OCI-LY7 (cell line): ENCODE measurements at regions not wholly inside any gene's neighbourhood (a gene's known extent, or its start where the extent isn't known, plus 50 kb on each side); places are given as distances from the start of the nearest gene placed in this dataset.

Experiments used
- BruUV-seq: library from RNA; stranded (reverse); fragments of 400-500 nt; replicated peaks from 2 replicates; lab custom pipeline; 2021; lab: Mats Ljungman, UMichigan
- CTCF ChIA-PET: fragments of 300-600 bp; sonication (Branson Sonifier 250); formaldehyde crosslinking; loops from one replicate; lab custom pipeline; 2022; ENCODE audit warnings: antibody characterized with exemption; ENCODE audit not compliant: unreplicated experiment; lab: Charles Lee
- POLR2A ChIA-PET: fragments of 300-600 bp; sonication (Branson Sonifier 250); formaldehyde crosslinking; loops from one replicate; lab custom pipeline; 2022; ENCODE audit warnings: antibody characterized with exemption; lab: Charles Lee
- DNase-seq: peaks from one replicate; pipeline ENCODE4 v3.0.0-alpha.2; 2015; ENCODE audit warnings: low spot score
- H2AFZ ChIP-seq: fragments of 200-600 bp; sonication (generic), shearing (Covaris generic); 2 replicates; pipeline ENCODE4 v1.6.1; 2014; ENCODE audit warnings: mild to moderate bottlenecking, antibody characterized with exemption, low read length, moderate library complexity
- H3K27ac ChIP-seq: fragments of 200-600 bp; sonication (generic); 2 replicates; pipeline ENCODE4 v1.5.1; 2014; ENCODE audit warnings: mixed run types, low read depth, mild to moderate bottlenecking, moderate library complexity, low read length, inconsistent platforms; ENCODE audit not compliant: poor library complexity, severe bottlenecking
- H3K36me3 ChIP-seq: fragments of 200-600 bp; sonication (generic); 2 replicates; pipeline ENCODE4 v1.6.1; 2014; ENCODE audit warnings: mild to moderate bottlenecking, antibody characterized with exemption, low read length, moderate library complexity, mixed read lengths; ENCODE audit not compliant: insufficient read depth
- H3K4me1 ChIP-seq: fragments of 200-600 bp; sonication (generic); 2 replicates; pipeline ENCODE4 v1.5.1; 2014; ENCODE audit warnings: mild to moderate bottlenecking, low read length; ENCODE audit not compliant: insufficient read depth, poor library complexity, severe bottlenecking
- H3K4me2 ChIP-seq: fragments of 200-600 bp; sonication (generic); 2 replicates; pipeline ENCODE4 v1.6.1; 2014; ENCODE audit warnings: mild to moderate bottlenecking, low read length
- H3K4me3 ChIP-seq: fragments of 200-600 bp; sonication (generic); 2 replicates; pipeline ENCODE4 v1.5.1; 2014; ENCODE audit warnings: mild to moderate bottlenecking, low read depth, low read length; ENCODE audit not compliant: poor library complexity, severe bottlenecking
- H3K79me2 ChIP-seq: fragments of 200-600 bp; sonication (generic); 2 replicates; pipeline ENCODE4 v1.6.1; 2016; ENCODE audit warnings: low read depth, mild to moderate bottlenecking, low read length, moderate library complexity, mixed read lengths; ENCODE audit not compliant: insufficient read depth
- H3K9me2 ChIP-seq: fragments of 200-600 bp; sonication (generic); 2 replicates; pipeline ENCODE4 v1.6.1; 2016; ENCODE audit warnings: mild to moderate bottlenecking, low read length, mixed read lengths; ENCODE audit not compliant: insufficient read depth
- H3K9me3 ChIP-seq: fragments of 200-600 bp; sonication (generic); 2 replicates; pipeline ENCODE4 v1.6.1; 2014; ENCODE audit warnings: mild to moderate bottlenecking, mixed run types, low read length, mixed read lengths
- H4K20me1 ChIP-seq: fragments of 200-600 bp; sonication (generic); 2 replicates; pipeline ENCODE4 v1.6.1; 2014; ENCODE audit warnings: mild to moderate bottlenecking, antibody characterized with exemption, low read length, moderate library complexity, mixed read lengths; ENCODE audit not compliant: insufficient read depth
- CTCF ChIP-seq: fragments of 200-600 bp; sonication (generic); conservative IDR thresholded peaks from 2 replicates; pipeline ENCODE4 v1.5.1; 2014; ENCODE audit warnings: mild to moderate bottlenecking, antibody characterized with exemption, low read length, moderate library complexity, mixed read lengths
- EZH2phosphoT487 ChIP-seq: fragments of 200-600 bp; sonication (generic); IDR thresholded peaks from 2 replicates; pipeline ENCODE4 v1.6.1; 2018; ENCODE audit warnings: low read depth, borderline replicate concordance, mild to moderate bottlenecking, mixed run types, antibody characterized with exemption, low read length, moderate library complexity, mixed read lengths
- intact Hi-C: fragments of 100-400 bp; cut with micrococcal nuclease; formaldehyde crosslinking; loops from one replicate; pipeline ENCODE4 v1.10.0; 2022; ENCODE audit not compliant: unreplicated experiment

GRCh38 chr3:101142160-101142559, 148.9 kb upstream of the ABI3BP start:
- Histone ChIP-seq H3K9me2 (no peaks in the 10 kb centered on the region), H3K4me1 (no peaks in the 10 kb centered on the region), H2AFZ (no peak overlapping the region), H3K36me3 (no peaks in the 10 kb centered on the region), H4K20me1 (no peaks in the 10 kb centered on the region), H3K79me2 (no peaks in the 10 kb centered on the region), H3K9me3 (no peaks in the 10 kb centered on the region), H3K4me2 (no peak overlapping the region), H3K4me3 (no peak overlapping the region), H3K27ac (no peak overlapping the region)
- intact Hi-C loops = no loop called here
- ChIA-PET CTCF (no interaction called here), POLR2A (no interaction called here)
- TF ChIP-seq CTCF = no peak
- no peak for TF ChIP-seq EZH2phosphoT487
- no TSS peak for BruUV-seq
- no peak for DNase-seq

GRCh38 chr3:101141135-101141534, 147.9 kb upstream of the ABI3BP start:
- TF ChIP-seq EZH2phosphoT487 (no peak), CTCF (no peak)
- Histone ChIP-seq H3K79me2 (no peaks in the 10 kb centered on the region), H4K20me1 (no peaks in the 10 kb centered on the region), H3K27ac (no peak overlapping the region), H3K4me2 (no peak overlapping the region), H3K9me3 (no peaks in the 10 kb centered on the region), H3K4me3 (no peak overlapping the region), H2AFZ (no peak overlapping the region), H3K36me3 (no peaks in the 10 kb centered on the region), H3K9me2 (no peaks in the 10 kb centered on the region), H3K4me1 (no peaks in the 10 kb centered on the region)
- no peak for DNase-seq
- intact Hi-C loops = no loop called here
- ChIA-PET POLR2A (interaction anchor here (0.6 kb wide), 1 partner anchor 59 kb away, joined by 4 read pairs; no protein-coding TSS in a partner anchor), CTCF (no interaction called here)
- no TSS peak for BruUV-seq

- POLR2A ChIA-PET = no interaction called here
- CTCF ChIA-PET = no interaction called here
- no peak for DNase-seq
Measured at GRCh38 chr3:101138817-101139216, 145.6 kb upstream of the ABI3BP start.

More at GRCh38 chr3:101138817-101139216, 145.6 kb upstream of the ABI3BP start:
- TF ChIP-seq EZH2phosphoT487 (no peak), CTCF (no peak)
- Histone ChIP-seq H3K4me2 (no peak overlapping the region), H3K27ac (no peak overlapping the region), H3K9me3 (no peaks in the 10 kb centered on the region), H3K4me3 (no peak overlapping the region), H3K9me2 (no peaks in the 10 kb centered on the region), H3K4me1 (no peaks in the 10 kb centered on the region), H3K79me2 (no peaks in the 10 kb centered on the region), H4K20me1 (no peaks in the 10 kb centered on the region), H3K36me3 (no peaks in the 10 kb centered on the region), H2AFZ (no peak overlapping the region)
- BruUV-seq = no TSS peak
- intact Hi-C loops = no loop called here
